Neural progenitor cell (in vitro differentiated cells): ENCODE measurements at regions not wholly inside any gene's neighbourhood (a gene's known extent, or its start where the extent isn't known, plus 50 kb on each side); places are given as distances from the start of the nearest gene placed in this dataset.

Experiments used
- DNase-seq: peaks from one replicate; pipeline ENCODE4 v3.0.0-alpha.2; 2016; ENCODE audit warnings: low spot score
- H2AFZ ChIP-seq: fragments of 200-600 bp; sonication (generic); replicated peaks from 2 replicates; pipeline ENCODE4 v1.6.1; 2016; ENCODE audit warnings: antibody characterized with exemption
- H3F3A ChIP-seq: fragments of 200-600 bp; sonication (generic); 2 replicates; pipeline ENCODE4 v1.6.1; 2016; ENCODE audit warnings: antibody characterized with exemption, low read depth
- H3K27ac ChIP-seq: fragments of 200-600 bp; sonication (generic); 2 replicates; pipeline ENCODE4 v1.5.1; 2016; ENCODE audit warnings: mild to moderate bottlenecking
- H3K27me3 ChIP-seq: fragments of 200-600 bp; sonication (generic); 2 replicates; pipeline ENCODE4 v1.6.1; 2016; ENCODE audit warnings: mild to moderate bottlenecking, moderate library complexity
- H3K36me3 ChIP-seq: fragments of 200-600 bp; sonication (generic); 2 replicates; pipeline ENCODE4 v1.5.1; 2016
- H3K4me1 ChIP-seq: fragments of 200-600 bp; sonication (generic); 2 replicates; pipeline ENCODE4 v1.6.1; 2016; ENCODE audit warnings: mixed run types
- H3K4me2 ChIP-seq: fragments of 200-600 bp; sonication (generic); 2 replicates; pipeline ENCODE4 v1.6.1; 2016
- H3K4me3 ChIP-seq: fragments of 200-600 bp; sonication (generic); 2 replicates; pipeline ENCODE4 v1.5.1; 2016
- H3K79me2 ChIP-seq: fragments of 200-600 bp; sonication (generic); 2 replicates; pipeline ENCODE4 v1.6.1; 2016; ENCODE audit warnings: low read depth
- H3K9ac ChIP-seq: fragments of 200-600 bp; sonication (generic); 2 replicates; pipeline ENCODE4 v1.6.1; 2016
- H3K9me3 ChIP-seq: fragments of 200-600 bp; sonication (generic); 2 replicates; pipeline ENCODE4 v1.5.1; 2016; ENCODE audit warnings: low read depth
- H4K20me1 ChIP-seq: fragments of 200-600 bp; sonication (generic); 2 replicates; pipeline ENCODE4 v1.6.1; 2016; ENCODE audit warnings: low read depth
- H3K27ac Mint-ChIP-seq: 3 replicates; pipeline ENCODE4 v1.8.0; 2021; ENCODE audit warnings: mixed read lengths
- H3K27me3 Mint-ChIP-seq: 2 replicates; pipeline ENCODE4 v1.8.0; 2022; ENCODE audit warnings: low read depth, mild to moderate bottlenecking, inconsistent platforms, moderate library complexity, mixed read lengths; ENCODE audit not compliant: insufficient read depth
- H3K36me3 Mint-ChIP-seq: 3 replicates; pipeline ENCODE4 v1.8.0; 2021; ENCODE audit warnings: mixed read lengths
- H3K4me1 Mint-ChIP-seq: 3 replicates; pipeline ENCODE4 v1.8.0; 2021; ENCODE audit warnings: mixed read lengths
- H3K4me3 Mint-ChIP-seq: 3 replicates; pipeline ENCODE4 v1.8.0; 2021; ENCODE audit warnings: mild to moderate bottlenecking, moderate library complexity, mixed read lengths
- H3K9me3 Mint-ChIP-seq: 3 replicates; pipeline ENCODE4 v1.8.0; 2020; ENCODE audit warnings: mixed read lengths
- CTCF ChIP-seq: fragments of 200-600 bp; sonication (generic); IDR thresholded peaks from 2 replicates; pipeline ENCODE4 v1.5.1; 2017; ENCODE audit warnings: antibody characterized with exemption, mild to moderate bottlenecking
- EZH2 ChIP-seq: fragments of 200-600 bp; sonication (generic); IDR thresholded peaks from 2 replicates; pipeline ENCODE4 v1.6.1; 2017; ENCODE audit warnings: antibody characterized with exemption, mild to moderate bottlenecking, moderate library complexity
- EZH2phosphoT487 ChIP-seq: fragments of 200-600 bp; sonication (generic); IDR thresholded peaks from 2 replicates; pipeline ENCODE4 v1.6.1; 2017; ENCODE audit warnings: antibody characterized with exemption

GRCh38 chr9:103942200-103942599 is 151.9 kb upstream of the SMC2 start:
- H3K4me3 ChIP-seq, result no peak overlapping the region
- no peaks in the 10 kb centered on the region for H3K79me2 ChIP-seq
- Mint-ChIP-seq H3K4me3 (no peak overlapping the region), H3K4me1 (no peaks in the 10 kb centered on the region), H3K9me3 (no peaks in the 10 kb centered on the region), H3K27me3 (no peaks in the 10 kb centered on the region), H3K36me3 (no peaks in the 10 kb centered on the region), H3K27ac (no peak overlapping the region)
- H3K36me3 ChIP-seq, result no peaks in the 10 kb centered on the region
- H3K27ac ChIP-seq, result no peak overlapping the region
- TF ChIP-seq CTCF (no peak), EZH2 (no peak), EZH2phosphoT487 (no peak)
- H4K20me1 ChIP-seq, result no peaks in the 10 kb centered on the region
- H3K4me1 ChIP-seq, result no peaks in the 10 kb centered on the region
- H3K9ac ChIP-seq, result no peak overlapping the region
- H3K27me3 ChIP-seq, result no peaks in the 10 kb centered on the region
- H3K4me2 ChIP-seq, result no peak overlapping the region
- H3K9me3 ChIP-seq, result no peaks in the 10 kb centered on the region
- no peak for DNase-seq
- no peaks in the 10 kb centered on the region for H3F3A ChIP-seq
- no peak overlapping the region for H2AFZ ChIP-seq

GRCh38 chr9:103942651-103943050 is 151.5 kb upstream of the SMC2 start:
- Mint-ChIP-seq H3K27ac (no peak overlapping the region), H3K4me3 (no peak overlapping the region), H3K27me3 (no peaks in the 10 kb centered on the region), H3K9me3 (no peaks in the 10 kb centered on the region), H3K36me3 (no peaks in the 10 kb centered on the region), H3K4me1 (no peaks in the 10 kb centered on the region)
- Histone ChIP-seq H3K27ac (no peak overlapping the region), H2AFZ (no peak overlapping the region), H3K9me3 (no peaks in the 10 kb centered on the region), H3K36me3 (no peaks in the 10 kb centered on the region), H3F3A (no peaks in the 10 kb centered on the region), H4K20me1 (no peaks in the 10 kb centered on the region), H3K4me3 (no peak overlapping the region), H3K27me3 (no peaks in the 10 kb centered on the region), H3K4me2 (no peak overlapping the region), H3K4me1 (no peaks in the 10 kb centered on the region), H3K9ac (no peak overlapping the region), H3K79me2 (no peaks in the 10 kb centered on the region)
- no peak for TF ChIP-seq CTCF
- no peak for DNase-seq

- Histone ChIP-seq H3K36me3 (no peaks in the 10 kb centered on the region), H3K9ac (no peak overlapping the region), H3K9me3 (no peaks in the 10 kb centered on the region), H3K4me3 (no peak overlapping the region), H3F3A (no peaks in the 10 kb centered on the region), H3K4me2 (no peak overlapping the region), H3K4me1 (no peaks in the 10 kb centered on the region), H3K79me2 (no peaks in the 10 kb centered on the region), H3K27ac (no peak overlapping the region), H2AFZ (no peak overlapping the region), H4K20me1 (no peaks in the 10 kb centered on the region), H3K27me3 (no peaks in the 10 kb centered on the region)
- Mint-ChIP-seq H3K4me1 (no peaks in the 10 kb centered on the region), H3K27ac (no peak overlapping the region), H3K4me3 (no peak overlapping the region), H3K27me3 (no peaks in the 10 kb centered on the region), H3K36me3 (no peaks in the 10 kb centered on the region), H3K9me3 (no peaks in the 10 kb centered on the region)
- no peak for TF ChIP-seq CTCF
- no peak for TF ChIP-seq EZH2
- no peak for TF ChIP-seq EZH2phosphoT487
- no peak for DNase-seq
These were observed 145.0 kb upstream of the SMC2 start for GRCh38 chr9:103949096-103949495.

- Histone ChIP-seq H3K4me3 (no peak overlapping the region), H3K27me3 (no peaks in the 10 kb centered on the region), H3K9ac (no peak overlapping the region), H3K36me3 (no peaks in the 10 kb centered on the region), H3K79me2 (no peaks in the 10 kb centered on the region), H2AFZ (no peak overlapping the region), H3K4me2 (no peak overlapping the region), H3K4me1 (no peaks in the 10 kb centered on the region), H3F3A (no peaks in the 10 kb centered on the region), H3K9me3 (no peaks in the 10 kb centered on the region), H3K27ac (no peak overlapping the region), H4K20me1 (no peaks in the 10 kb centered on the region)
- Mint-ChIP-seq H3K4me3 (no peak overlapping the region), H3K4me1 (peaks cover 3% of the 10 kb centered on the region), H3K9me3 (no peaks in the 10 kb centered on the region), H3K27ac (no peak overlapping the region), H3K27me3 (no peaks in the 10 kb centered on the region), H3K36me3 (no peaks in the 10 kb centered on the region)
- no peak for TF ChIP-seq EZH2phosphoT487
- no peak for TF ChIP-seq CTCF
- no peak for TF ChIP-seq EZH2
- DNase-seq, result no peak
These were observed 116.9 kb upstream of the SMC2 start for GRCh38 chr9:103977163-103977562.
